ENCODE measurements at regions not wholly inside any gene's neighbourhood (a gene's known extent, or its start where the extent isn't known, plus 50 kb on each side); places are given as distances from the start of the nearest gene placed in this dataset.
"Not testable (repeated sequence)": the region's sequence is repeated elsewhere in the genome, so short reads cannot be mapped to it uniquely, and the experiment has no call there.

- DNase-seq (no peak), ATAC-seq (no peak)
- Mint-ChIP-seq H3K27me3 (no peaks in the 10 kb centered on the region), H3K9me3 (no peaks in the 10 kb centered on the region), H3K4me1 (peaks cover 5% of the 10 kb centered on the region), H3K27ac (no peak overlapping the region), H3K4me3 (no peak overlapping the region)
Measured at GRCh38 chr3:8320711-8321458, 180.7 kb upstream of the LMCD1 start.

DNA sequence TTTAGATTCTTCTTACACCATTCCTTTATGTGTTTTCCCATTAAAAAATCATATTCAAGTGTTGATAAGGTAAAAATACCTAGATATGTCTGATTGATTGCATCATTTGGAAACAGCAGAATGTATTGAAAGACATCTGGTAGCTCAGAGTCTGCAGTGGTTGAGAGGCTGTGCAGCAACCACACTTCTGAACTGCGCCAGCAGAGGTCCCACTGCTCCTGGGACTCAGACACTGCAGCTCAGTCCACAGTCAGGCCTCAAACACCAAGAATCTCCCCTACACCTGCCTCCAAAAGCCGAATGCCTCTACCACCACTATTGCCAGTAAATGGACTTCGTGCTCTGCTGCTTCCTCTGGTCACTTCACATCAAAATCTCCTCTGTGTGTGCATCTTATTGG, 176.9 kb upstream of the LMCD1 start:
- Mint-ChIP-seq H3K27ac (peak overlapping the region in 1 of 2 donors; percentile 63), H3K4me3 (no peak overlapping the region), H3K4me1 (peaks cover 12% of the 10 kb centered on the region), H3K27me3 (no peaks in the 10 kb centered on the region), H3K9me3 (no peaks in the 10 kb centered on the region)
- ATAC-seq (peak; percentile 80), DNase-seq (peak; percentile 5 to 32)

GRCh38 chr3:8325306-8325705, 176.3 kb upstream of the LMCD1 start:
- Mint-ChIP-seq H3K27ac (no peak overlapping the region), H3K27me3 (no peaks in the 10 kb centered on the region), H3K4me3 (no peak overlapping the region), H3K4me1 (peaks cover 12% of the 10 kb centered on the region), H3K9me3 (no peaks in the 10 kb centered on the region)
- DNase-seq (no peak), ATAC-seq (no peak)

GRCh38 chr3:8325833-8326232, 175.8 kb upstream of the LMCD1 start:
- peak; percentile 56 for ATAC-seq
- H3K9me3 Mint-ChIP-seq, H3K4me3 Mint-ChIP-seq, DNase-seq, H3K27ac Mint-ChIP-seq, H3K27me3 Mint-ChIP-seq: not testable (repeated sequence)
- peaks cover 12% of the 10 kb centered on the region for H3K4me1 Mint-ChIP-seq

GRCh38 chr3:8327739-8328138, 173.9 kb upstream of the LMCD1 start:
- H3K4me3 Mint-ChIP-seq: no peak overlapping the region
- H3K4me1 Mint-ChIP-seq: peaks cover 12% of the 10 kb centered on the region
- no peak for DNase-seq
- peaks cover 0 to 8% of the 10 kb centered on the region in 2 donors for H3K9me3 Mint-ChIP-seq
- no peaks in the 10 kb centered on the region for H3K27me3 Mint-ChIP-seq
- H3K27ac Mint-ChIP-seq: no peak overlapping the region
- ATAC-seq: no peak

DNA sequence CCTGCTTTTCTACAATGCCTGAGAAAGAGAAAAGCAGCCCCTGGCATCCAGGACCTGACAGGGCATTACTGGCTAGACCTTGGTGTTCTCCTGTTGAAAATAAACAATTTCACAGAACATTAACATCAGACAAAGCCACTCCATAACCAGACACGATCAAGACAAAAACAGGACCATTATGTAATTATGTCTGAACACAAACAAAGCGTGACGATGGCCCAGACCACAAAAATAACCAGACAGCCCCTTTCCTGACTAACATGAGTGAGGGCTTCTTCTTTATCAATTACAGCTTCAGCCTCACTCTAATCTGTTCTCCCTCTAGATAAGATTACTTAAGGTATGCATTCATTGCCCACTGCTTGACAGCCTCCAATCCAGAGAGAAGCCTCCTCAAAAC, 172.7 kb upstream of the LMCD1 start:
- H3K27ac Mint-ChIP-seq: no peak overlapping the region
- H3K4me1 Mint-ChIP-seq: peaks cover 12% of the 10 kb centered on the region
- peaks cover 0 to 8% of the 10 kb centered on the region in 2 donors for H3K9me3 Mint-ChIP-seq
- H3K4me3 Mint-ChIP-seq: no peak overlapping the region
- no peak for ATAC-seq
- DNase-seq: no peak
- no peaks in the 10 kb centered on the region for H3K27me3 Mint-ChIP-seq

GRCh38 chr3:8329598-8329997, 172.0 kb upstream of the LMCD1 start:
- DNase-seq (no peak), ATAC-seq (no peak)
- Mint-ChIP-seq H3K9me3 (peaks cover 0 to 8% of the 10 kb centered on the region in 2 donors), H3K4me1 (peaks cover 12% of the 10 kb centered on the region), H3K27ac (no peak overlapping the region), H3K4me3 (no peak overlapping the region), H3K27me3 (no peaks in the 10 kb centered on the region)

DNA sequence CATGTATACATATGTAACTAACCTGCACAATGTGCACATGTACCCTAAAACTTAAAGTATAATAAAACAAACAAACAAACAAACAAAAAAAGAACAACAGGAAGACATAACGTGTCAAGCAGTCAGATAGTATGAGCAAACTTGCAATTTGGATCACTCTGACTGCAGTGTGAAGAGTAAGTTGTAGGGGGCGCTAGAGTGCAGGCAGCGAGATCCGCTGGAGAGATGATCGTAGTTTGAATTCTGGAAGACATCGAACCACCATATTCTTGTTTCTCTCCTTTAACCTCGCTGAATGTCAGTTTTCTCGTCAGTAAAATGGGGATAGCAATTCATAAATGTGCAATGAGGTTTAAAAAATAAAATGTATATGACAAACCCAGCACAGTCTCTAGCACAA, 165.2 kb upstream of the LMCD1 start:
- H3K4me3 Mint-ChIP-seq: no peak overlapping the region
- DNase-seq: no peak
- H3K4me1 Mint-ChIP-seq: no peaks in the 10 kb centered on the region
- peaks cover 0 to 8% of the 10 kb centered on the region in 2 donors for H3K9me3 Mint-ChIP-seq
- no peak for ATAC-seq
- H3K27ac Mint-ChIP-seq: no peak overlapping the region
- H3K27me3 Mint-ChIP-seq: no peaks in the 10 kb centered on the region

- no peak for ATAC-seq
- H3K4me1 Mint-ChIP-seq: no peaks in the 10 kb centered on the region
- no peaks in the 10 kb centered on the region for H3K27me3 Mint-ChIP-seq
- H3K9me3 Mint-ChIP-seq: peaks cover 0 to under 1% of the 10 kb centered on the region in 2 donors
- H3K4me3 Mint-ChIP-seq: no peak overlapping the region
- no peak for DNase-seq
- no peak overlapping the region for H3K27ac Mint-ChIP-seq
Measured at GRCh38 chr3:8338424-8338823, 163.2 kb upstream of the LMCD1 start.

- H3K27ac Mint-ChIP-seq: no peak overlapping the region
- no peaks in the 10 kb centered on the region for H3K4me1 Mint-ChIP-seq
- H3K27me3 Mint-ChIP-seq: no peaks in the 10 kb centered on the region
- DNase-seq: no peak
- H3K9me3 Mint-ChIP-seq: peaks cover 17 to 23% of the 10 kb centered on the region in 2 donors
- no peak overlapping the region for H3K4me3 Mint-ChIP-seq
- no peak for ATAC-seq
Measured at GRCh38 chr3:8341821-8342247, 159.8 kb upstream of the LMCD1 start.

GRCh38 chr3:8343058-8343457, 158.6 kb upstream of the LMCD1 start:
- H3K4me3 Mint-ChIP-seq: no peak overlapping the region
- no peaks in the 10 kb centered on the region for H3K27me3 Mint-ChIP-seq
- DNase-seq: no peak
- H3K9me3 Mint-ChIP-seq: peaks cover 17 to 23% of the 10 kb centered on the region in 2 donors
- no peak overlapping the region for H3K27ac Mint-ChIP-seq
- no peak for ATAC-seq
- H3K4me1 Mint-ChIP-seq: no peaks in the 10 kb centered on the region

DNA sequence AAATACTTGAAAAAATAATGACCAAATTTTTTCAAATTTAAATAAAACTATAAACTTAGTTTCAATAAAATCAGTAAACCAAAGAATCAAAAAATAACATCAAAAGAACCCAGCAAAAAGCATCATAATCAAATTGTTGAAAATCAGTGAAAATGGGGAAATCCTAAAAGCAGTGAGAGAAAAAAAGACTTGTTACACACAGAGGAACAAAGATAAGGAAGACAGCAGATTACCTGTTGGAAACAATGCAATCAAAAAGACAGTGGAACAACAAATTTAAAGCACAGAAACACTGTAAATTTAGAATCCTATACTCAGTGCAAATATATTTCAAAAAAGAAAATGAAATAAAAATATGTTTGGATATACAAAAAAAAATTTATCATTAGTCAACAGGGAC, 156.2 kb upstream of the LMCD1 start:
- Mint-ChIP-seq H3K27ac (no peak overlapping the region), H3K27me3 (no peaks in the 10 kb centered on the region), H3K4me3 (no peak overlapping the region), H3K4me1 (no peaks in the 10 kb centered on the region), H3K9me3 (peaks cover 17 to 33% of the 10 kb centered on the region in 2 donors)
- no peak for ATAC-seq
- no peak for DNase-seq

DNA sequence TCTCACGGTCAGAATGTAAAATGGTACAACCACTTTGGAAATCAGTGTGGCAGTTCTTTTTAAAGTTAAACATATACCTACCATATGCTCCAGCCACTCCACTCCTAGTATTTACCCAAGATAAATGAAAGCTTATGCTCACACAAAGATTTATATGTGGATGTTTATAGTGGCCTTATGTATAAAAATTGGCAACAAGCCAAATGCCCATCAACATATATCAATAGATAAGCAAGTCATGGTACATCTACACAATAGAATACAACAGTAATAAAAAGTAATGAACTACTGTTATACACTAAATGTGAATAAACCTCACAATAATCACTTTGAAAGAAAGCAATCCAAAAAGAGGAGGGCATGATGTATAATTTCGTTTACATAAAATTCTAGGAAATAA, 153.5 kb upstream of the LMCD1 start:
- H3K27me3 Mint-ChIP-seq: no peaks in the 10 kb centered on the region
- H3K9me3 Mint-ChIP-seq: peaks cover 21 to 37% of the 10 kb centered on the region in 2 donors
- peaks cover 5% of the 10 kb centered on the region for H3K4me1 Mint-ChIP-seq
- H3K4me3 Mint-ChIP-seq: no peak overlapping the region
- no peak overlapping the region for H3K27ac Mint-ChIP-seq
- ATAC-seq: no peak
- DNase-seq: no peak

DNA sequence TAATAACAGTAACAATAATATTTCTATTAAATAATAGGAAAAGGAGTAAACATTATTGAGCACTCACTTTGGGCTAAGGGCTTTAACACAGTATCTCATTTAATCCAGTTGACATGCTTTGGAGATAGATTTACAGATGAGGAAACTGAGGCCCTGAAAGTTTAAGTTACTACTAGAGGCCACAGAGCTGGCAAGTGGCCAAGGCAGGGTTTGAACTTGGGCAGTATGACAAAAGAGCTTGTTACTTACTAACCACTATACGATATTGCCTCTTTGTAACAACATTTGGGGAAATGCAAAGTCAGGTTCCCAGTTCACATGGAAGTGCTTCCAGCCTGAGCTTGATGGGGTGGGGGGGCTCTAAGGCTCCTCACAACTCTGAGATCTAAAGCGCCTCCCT, 149.1 kb upstream of the LMCD1 start:
- DNase-seq (no peak), ATAC-seq (no peak)
- H3K9me3 Mint-ChIP-seq: peaks cover 10 to 17% of the 10 kb centered on the region in 2 donors
- H3K4me1 Mint-ChIP-seq: peaks cover 29% of the 10 kb centered on the region
- no peak overlapping the region for H3K27ac Mint-ChIP-seq
- no peaks in the 10 kb centered on the region for H3K27me3 Mint-ChIP-seq
- no peak overlapping the region for H3K4me3 Mint-ChIP-seq

- Mint-ChIP-seq H3K9me3 (peaks cover 15 to 22% of the 10 kb centered on the region in 2 donors), H3K4me3 (no peak overlapping the region), H3K4me1 (peaks cover 36% of the 10 kb centered on the region), H3K27me3 (no peaks in the 10 kb centered on the region), H3K27ac (peak overlapping the region in 1 of 2 donors; percentile 80)
- ATAC-seq: no peak
- DNase-seq: no peak
Measured at GRCh38 chr3:8353364-8353763, 148.3 kb upstream of the LMCD1 start.

GRCh38 chr3:8355346-8355745, 146.3 kb upstream of the LMCD1 start:
- no peak overlapping the region for H3K4me3 Mint-ChIP-seq
- H3K27me3 Mint-ChIP-seq: no peaks in the 10 kb centered on the region
- H3K9me3 Mint-ChIP-seq: peaks cover 15 to 22% of the 10 kb centered on the region in 2 donors
- ATAC-seq (no peak), DNase-seq (no peak)
- H3K27ac Mint-ChIP-seq: peak overlapping the region in 1 of 2 donors; percentile 28
- peaks cover 36% of the 10 kb centered on the region for H3K4me1 Mint-ChIP-seq

- not testable (repeated sequence) for H3K27me3 Mint-ChIP-seq, H3K4me3 Mint-ChIP-seq, ATAC-seq, DNase-seq
- peak overlapping the region in 1 of 2 donors; percentile 70 for H3K27ac Mint-ChIP-seq
- H3K4me1 Mint-ChIP-seq: peaks cover 36% of the 10 kb centered on the region
- peaks cover 20 to 28% of the 10 kb centered on the region in 2 donors for H3K9me3 Mint-ChIP-seq
Measured at GRCh38 chr3:8356066-8356465, 145.6 kb upstream of the LMCD1 start.
